Ovary (tissue), 7 donors: ENCODE measurements at regions not wholly inside any gene's neighbourhood (a gene's known extent, or its start where the extent isn't known, plus 50 kb on each side); places are given as distances from the start of the nearest gene placed in this dataset.

Experiments
- DNase-seq, 5 donors: peaks; one replicate each; pipeline ENCODE4 v3.0.0-alpha.2; 2019 to 2020
- H3K27ac ChIP-seq, 2 donors: fragments of 200-600 bp; one replicate each; pipeline versions ENCODE4 v1.5.1 to v1.8.0; 2019 to 2022
- H3K27me3 ChIP-seq: fragments of 200-600 bp; one replicate; pipeline ENCODE4 v1.8.0; 2022
- H3K36me3 ChIP-seq: fragments of 200-600 bp; sonication (generic); one replicate; pipeline ENCODE4 v1.5.1; 2019
- H3K4me1 ChIP-seq: one replicate; pipeline ENCODE4 v1.8.1; 2013; ENCODE audit warnings: mild to moderate bottlenecking, moderate library complexity; ENCODE audit not compliant: insufficient read depth
- H3K4me3 ChIP-seq: fragments of 200-600 bp; sonication (generic); one replicate; pipeline ENCODE4 v1.5.1; 2017
- H3K9me3 ChIP-seq, 2 donors: fragments of 200-600 bp in 1 of 2; sonication (generic) in 1 of 2; one replicate each; pipeline versions ENCODE4 v1.5.1 to v1.8.1; 2013 to 2019; ENCODE audit warnings: mild to moderate bottlenecking in 1 of 2, moderate library complexity in 1 of 2
- CTCF ChIP-seq, 3 donors: fragments of 450-650 bp in 2 of 3; fragments of 200-600 bp in 1 of 3; IDR thresholded peaks; one replicate each; pipeline versions ENCODE4 v1.5.1 to v1.8.0; 2016 to 2022; ENCODE audit warnings: antibody characterized with exemption in 3 of 3, mild to moderate bottlenecking in 1 of 3
- EP300 ChIP-seq: sonication (generic); formaldehyde crosslinking; IDR thresholded peaks from one replicate; pipeline ENCODE4 v1.6.1; 2017; ENCODE audit warnings: antibody characterized with exemption
- POLR2A ChIP-seq: fragments of 450-650 bp; IDR thresholded peaks from one replicate; pipeline ENCODE4 v1.6.1; 2017; ENCODE audit warnings: antibody characterized with exemption, mild to moderate bottlenecking, moderate library complexity
- WGBS, 3 donors: extraction: QIAGEN DNeasy Blood & Tissue Kit in 1 of 3; methylation state at CpG; one replicate each; pipeline versions ENCODE4 v1.1.5 to v1.1.7; 2013 to 2017; 5-methylcytosine and 5-hydroxymethylcytosine counted together
- intact Hi-C, 4 donors: fragments of 100-400 bp; cut with DNase I; formaldehyde crosslinking; loops; one replicate each; pipeline versions ENCODE4 v1.11.0 to v1.15.1; 2022 to 2023
- donor health status: DM: no; HTN: no; CAD: no; lungs with moderate emphysema.
- donor health status: DM: no; HTN: no; CAD: no.
- donor health status: Bipolar disorder and iron deficiency.
- donor health status: DM: no; HTN: no; CAD: no.
- donor health status: DM: yes; HTN: yes; CAD: no.

GRCh38 chr1:38533772-38534472, 325.6 kb downstream of the RRAGC start:
- Histone ChIP-seq H3K27me3 (no peaks in the 10 kb centered on the region), H3K4me1 (no peaks in the 10 kb centered on the region), H3K4me3 (no peak overlapping the region), H3K27ac (no peak overlapping the region), H3K9me3 (no peaks in the 10 kb centered on the region), H3K36me3 (no peaks in the 10 kb centered on the region)
- no peak for DNase-seq
- intact Hi-C loops: no loop called here
- TF ChIP-seq POLR2A: no peak
- no peak for TF ChIP-seq EP300
- no peak for TF ChIP-seq CTCF (IDR thresholded peaks at IDR 0.05)
- WGBS, 3 donors: 64 to 70% (median 67%) methylated on average over 5 of the region's 5 CpGs

DNA sequence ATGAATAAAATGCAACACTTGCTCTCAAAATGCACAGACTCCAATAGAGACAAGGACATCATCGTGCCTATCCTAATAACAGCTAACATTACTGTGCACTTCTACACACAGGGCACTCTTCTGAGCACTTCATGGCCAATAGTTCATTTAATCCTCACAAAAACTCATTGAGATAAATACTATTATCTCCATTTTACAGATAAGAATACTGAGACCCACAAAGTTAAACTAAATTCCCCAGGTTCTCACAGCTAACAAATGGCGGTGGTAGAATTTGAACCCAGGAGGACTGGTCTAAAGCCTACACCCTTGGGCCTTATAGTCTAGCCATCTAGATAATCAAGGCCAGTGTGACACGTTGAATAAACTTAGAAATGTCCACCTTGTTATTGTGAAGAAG, 328.6 kb downstream of the RRAGC start:
- WGBS, 3 donors: 90% methylated on average over 3 of the region's 3 CpGs
- H3K27ac ChIP-seq: no peak overlapping the region
- H3K9me3 ChIP-seq: no peaks in the 10 kb centered on the region
- H3K4me1 ChIP-seq: no peaks in the 10 kb centered on the region
- DNase-seq: no peak
- no peaks in the 10 kb centered on the region for H3K36me3 ChIP-seq
- H3K4me3 ChIP-seq: no peak overlapping the region
- H3K27me3 ChIP-seq: no peaks in the 10 kb centered on the region
- TF ChIP-seq POLR2A (no peak), CTCF (IDR thresholded peaks at IDR 0.05) (no peak)
- intact Hi-C loops: no loop called here

GRCh38 chr1:38529946-38530345, 329.6 kb downstream of the RRAGC start:
- TF ChIP-seq POLR2A (no peak), EP300 (no peak)
- 93% methylated on average over 3 of the region's 3 CpGs for WGBS, 3 donors
- Histone ChIP-seq H3K4me1 (no peaks in the 10 kb centered on the region), H3K27ac (no peak overlapping the region), H3K27me3 (no peaks in the 10 kb centered on the region), H3K36me3 (no peaks in the 10 kb centered on the region), H3K4me3 (no peak overlapping the region), H3K9me3 (no peaks in the 10 kb centered on the region)
- DNase-seq: no peak
- intact Hi-C loops: no loop called here

DNA sequence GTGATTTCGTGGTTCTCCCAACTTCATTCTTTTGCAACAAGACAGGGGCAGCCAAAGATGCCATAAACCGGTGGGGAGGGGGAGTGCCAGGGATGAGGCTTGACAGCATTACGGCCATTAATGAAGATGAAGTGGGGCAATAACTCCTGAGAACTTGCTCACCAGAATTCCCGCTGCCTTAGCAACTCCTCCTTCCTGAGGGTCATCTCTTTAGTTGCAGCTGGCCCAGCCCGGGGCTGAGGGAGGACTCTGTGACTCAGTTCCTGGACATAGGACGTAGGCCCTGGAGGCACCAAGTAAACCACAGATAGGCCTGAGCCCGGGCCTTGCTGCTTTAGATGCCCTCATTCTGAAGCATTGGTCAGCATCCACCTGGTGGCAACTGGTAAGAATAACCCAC, 330.2 kb downstream of the RRAGC start:
- DNase-seq: no peak
- no peaks in the 10 kb centered on the region for H3K27me3 ChIP-seq
- intact Hi-C loops: no loop called here
- H3K36me3 ChIP-seq: no peaks in the 10 kb centered on the region
- no peaks in the 10 kb centered on the region for H3K4me1 ChIP-seq
- no peak overlapping the region for H3K27ac ChIP-seq
- TF ChIP-seq EP300 (no peak), POLR2A (no peak), CTCF (IDR thresholded peaks at IDR 0.05) (no peak)
- no peak overlapping the region for H3K4me3 ChIP-seq
- H3K9me3 ChIP-seq: no peaks in the 10 kb centered on the region
- WGBS, 3 donors: 56 to 69% (median 64%) methylated on average over 7 of the region's 7 CpGs

DNA sequence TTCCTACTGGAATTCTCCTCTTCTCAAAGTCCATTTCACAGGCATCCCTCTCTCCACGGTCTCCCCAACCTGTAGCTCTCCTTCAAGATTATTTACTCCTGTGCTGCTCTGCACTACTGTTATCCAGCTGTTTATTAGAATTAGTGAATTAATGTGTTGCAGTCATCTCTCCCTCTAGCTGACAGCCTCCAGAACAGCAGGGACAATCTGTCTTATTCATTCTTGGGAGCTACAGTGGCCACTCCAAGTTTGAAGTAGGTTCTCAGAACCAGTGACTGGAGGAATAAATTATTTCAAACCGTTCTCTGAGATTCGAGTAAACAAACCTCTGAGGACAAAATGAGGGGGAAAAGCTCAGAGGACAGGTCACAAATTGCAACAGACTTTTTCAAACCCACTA, 330.9 kb downstream of the RRAGC start:
- H3K4me1 ChIP-seq: no peaks in the 10 kb centered on the region
- H3K36me3 ChIP-seq: no peaks in the 10 kb centered on the region
- WGBS, 3 donors: 35 to 46% (median 46%) methylated on average over 3 of the region's 3 CpGs
- H3K9me3 ChIP-seq: no peaks in the 10 kb centered on the region
- intact Hi-C loops: no loop called here
- TF ChIP-seq CTCF (IDR thresholded peaks at IDR 0.05): no peak
- TF ChIP-seq POLR2A: no peak
- no peak for TF ChIP-seq EP300
- H3K27ac ChIP-seq: no peak overlapping the region
- H3K4me3 ChIP-seq: no peak overlapping the region
- no peaks in the 10 kb centered on the region for H3K27me3 ChIP-seq
- no peak for DNase-seq
